ENCODE measurements at regions not wholly inside any gene's neighbourhood (a gene's known extent, or its start where the extent isn't known, plus 50 kb on each side); places are given as distances from the start of the nearest gene placed in this dataset.

GRCh38 chr16:64019339-64019738 is 1102.5 kb downstream of the CDH11 start:
- DNase-seq (ENCODE audit: low spot score) = no peak

- DNase-seq (ENCODE audit: low spot score) = no peak
Observed at GRCh38 chr16:64017796-64018195, 1104.1 kb downstream of the CDH11 start.

- DNase-seq (ENCODE audit: low spot score) = no peak
Observed at GRCh38 chr16:64013856-64014255, 1108.0 kb downstream of the CDH11 start.

GRCh38 chr16:64012166-64012565 is 1109.7 kb downstream of the CDH11 start:
- no peak for DNase-seq (ENCODE audit: low spot score)

GRCh38 chr16:64011650-64012049 is 1110.2 kb downstream of the CDH11 start:
- DNase-seq (ENCODE audit: low spot score) = no peak

- no peak for DNase-seq (ENCODE audit: low spot score)
Observed at GRCh38 chr16:64008131-64008530, 1113.7 kb downstream of the CDH11 start.

- no peak for DNase-seq (ENCODE audit: low spot score)
Observed at GRCh38 chr16:64004116-64004515, 1117.7 kb downstream of the CDH11 start.

- no peak for DNase-seq (ENCODE audit: low spot score)
Observed at GRCh38 chr16:63995025-63995424, 1126.8 kb downstream of the CDH11 start.

GRCh38 chr16:63983401-63983800 is 1138.5 kb downstream of the CDH11 start:
- DNase-seq (ENCODE audit: low spot score) = no peak

GRCh38 chr16:63982741-63983140 is 1139.1 kb downstream of the CDH11 start:
- no peak for DNase-seq (ENCODE audit: low spot score)

- no peak for DNase-seq (ENCODE audit: low spot score)
Observed at GRCh38 chr16:63982110-63982509, 1139.8 kb downstream of the CDH11 start.

GRCh38 chr16:63981639-63982038 is 1140.2 kb downstream of the CDH11 start:
- no peak for DNase-seq (ENCODE audit: low spot score)

GRCh38 chr16:63980763-63981162 is 1141.1 kb downstream of the CDH11 start:
- DNase-seq (ENCODE audit: low spot score) = no peak

- DNase-seq (ENCODE audit: low spot score) = no peak
Observed at GRCh38 chr16:63978240-63978639, 1143.6 kb downstream of the CDH11 start.

GRCh38 chr16:63976345-63976744 is 1145.5 kb downstream of the CDH11 start:
- no peak for DNase-seq (ENCODE audit: low spot score)

GRCh38 chr16:63975669-63976068 is 1146.2 kb downstream of the CDH11 start:
- no peak for DNase-seq (ENCODE audit: low spot score)

GRCh38 chr16:63967966-63968365 is 1153.9 kb downstream of the CDH11 start:
- DNase-seq (ENCODE audit: low spot score) = no peak

GRCh38 chr16:63960321-63960720 is 1161.5 kb downstream of the CDH11 start:
- DNase-seq (ENCODE audit: low spot score) = no peak

GRCh38 chr16:63947022-63947421 is 1174.8 kb downstream of the CDH11 start:
- DNase-seq (ENCODE audit: low spot score) = no peak

- no peak for DNase-seq (ENCODE audit: low spot score)
Observed at GRCh38 chr16:63945806-63946205, 1176.1 kb downstream of the CDH11 start.

- no peak for DNase-seq (ENCODE audit: low spot score)
Observed at GRCh38 chr16:63943566-63943965, 1178.3 kb downstream of the CDH11 start.

GRCh38 chr16:63938661-63939060 is 1183.2 kb downstream of the CDH11 start:
- no peak for DNase-seq (ENCODE audit: low spot score)

- no peak for DNase-seq (ENCODE audit: low spot score)
Observed at GRCh38 chr16:63933841-63934240, 1188.0 kb downstream of the CDH11 start.

GRCh38 chr16:63928421-63928820 is 1193.4 kb downstream of the CDH11 start:
- no peak for DNase-seq (ENCODE audit: low spot score)

- no peak for DNase-seq (ENCODE audit: low spot score)
Observed at GRCh38 chr16:63925221-63925620, 1196.6 kb downstream of the CDH11 start.

Measured in AG08396 (cell line).